ENCODE measurements at regions not wholly inside any gene's neighbourhood (a gene's known extent, or its start where the extent isn't known, plus 50 kb on each side); places are given as distances from the start of the nearest gene placed in this dataset.

- FAIRE-seq (peak; percentile 7), DNase-seq (ENCODE audit: low read depth in 1 of 2, low spot score in 2 of 2) (no peak)
- no peaks in the 10 kb centered on the region for H3K27me3 ChIP-seq (replicated peaks in 1 of 4; ENCODE audit: control insufficient read depth in 3 of 4, extremely low read depth in 1 of 4, insufficient read depth in 3 of 4, low read length in 3 of 4)
- H4K91ac ChIP-seq (replicated peaks; ENCODE audit: insufficient read length, low read length), result no peak overlapping the region
- no peaks in the 10 kb centered on the region for H3K79me1 ChIP-seq (ENCODE audit: low read depth, low read length)
- H2BK120ac ChIP-seq (replicated peaks; ENCODE audit: low read depth, low read length), result no peak overlapping the region
- no peaks in the 10 kb centered on the region for H4K20me1 ChIP-seq (replicated peaks in 1 of 2; ENCODE audit: control insufficient read depth in 1 of 2, insufficient read depth in 2 of 2, low read length in 2 of 2)
- no peak overlapping the region for H3K4me2 ChIP-seq (ENCODE audit: insufficient read depth in 1 of 2, low read depth in 2 of 2, low read length in 2 of 2)
- no peak overlapping the region for H4K8ac ChIP-seq (ENCODE audit: extremely low read depth, insufficient read depth, low read length)
- no peak overlapping the region for H3K18ac ChIP-seq (ENCODE audit: extremely low read depth, low read length)
- no peak overlapping the region for H2BK15ac ChIP-seq (ENCODE audit: low read length)
- no peaks in the 10 kb centered on the region for H3K36me3 ChIP-seq (ENCODE audit: control insufficient read depth in 2 of 4, insufficient read depth in 4 of 4, low read length in 3 of 4)
- H3K14ac ChIP-seq (ENCODE audit: insufficient read length), result no peak overlapping the region
- H2BK12ac ChIP-seq (ENCODE audit: low read depth, low read length), result no peak overlapping the region
- no peaks in the 10 kb centered on the region for H3K4me1 ChIP-seq (replicated peaks in 1 of 4; ENCODE audit: control insufficient read depth in 3 of 4, insufficient read depth in 4 of 4, low read length in 3 of 4)
- H3K23me2 ChIP-seq (ENCODE audit: low read depth, low read length), result no peaks in the 10 kb centered on the region
- H3K27ac ChIP-seq (ENCODE audit: low read depth, low read length), result no peak overlapping the region
- H3K9ac ChIP-seq (replicated peaks in 1 of 4; ENCODE audit: extremely low read depth in 1 of 4, low read depth in 3 of 4, low read length in 3 of 4), result no peak overlapping the region
- H3K4me3 ChIP-seq (ENCODE audit: extremely low read depth in 1 of 4, insufficient read depth in 2 of 4, low read depth in 3 of 4, low read length in 4 of 4), result no peak overlapping the region
- no peaks in the 10 kb centered on the region for H3K79me2 ChIP-seq (ENCODE audit: control insufficient read depth in 1 of 2, insufficient read depth in 2 of 2, low read length in 2 of 2)
- WGBS, 2 experiments (ENCODE audit: extremely low coverage in 1 of 2, insufficient coverage in 1 of 2, insufficient read length in 1 of 2, insufficient replicate concordance in 2 of 2, low coverage in 1 of 2, low lambda C conversion rate in 2 of 2, missing lambda C conversion rate in 1 of 2), result 82% methylated on average over 3 of the region's 3 CpGs; no CpG with 5 or more reads in 1 of the 2 experiments
- H2AFZ ChIP-seq (ENCODE audit: low read length), result peak overlapping the region; percentile 62; the same call in 1 of the 2 replicates
- ChIA-PET CTCF (ENCODE audit: partially characterized antibody) (interaction anchor here (0.6 to 1.3 kb wide), 4 partner anchors 9 to 155 kb away, joined by 3 to 4 read pairs (median 3); no protein-coding TSS in a partner anchor), POLR2A (ENCODE audit: partially characterized antibody) (no interaction called here)
- H2BK20ac ChIP-seq (ENCODE audit: low read length), result no peak overlapping the region
- no peak overlapping the region for H3K56ac ChIP-seq (replicated peaks; ENCODE audit: insufficient read length, low read depth, low read length)
- no peak overlapping the region for H2AK5ac ChIP-seq (ENCODE audit: low read depth, low read length)
- H4K5ac ChIP-seq (ENCODE audit: insufficient read length, low read depth, low read length), result no peak overlapping the region
- no peaks in the 10 kb centered on the region for H3K9me3 ChIP-seq (ENCODE audit: insufficient read depth in 2 of 2, low read depth in 1 of 2, low read length in 1 of 2)
- H3K4ac ChIP-seq (replicated peaks; ENCODE audit: insufficient read length, low read depth, low read length), result no peak overlapping the region
- H3K23ac ChIP-seq (ENCODE audit: insufficient read length), result no peak overlapping the region
- no peak overlapping the region for H2BK5ac ChIP-seq (ENCODE audit: low read depth, low read length)
- TF ChIP-seq EZH2 (IDR thresholded peaks at IDR 0.05; ENCODE audit: low read depth, low read length, severe bottlenecking), result no peak
- no peak for TF ChIP-seq KDM5A (IDR thresholded peaks at IDR 0.05; ENCODE audit: low read length)
- TF ChIP-seq SP4 (IDR thresholded peaks at IDR 0.05; ENCODE audit: low read length), result no peak
- no peak for TF ChIP-seq CBX8 (IDR thresholded peaks at IDR 0.05; ENCODE audit: borderline replicate concordance, low read depth, low read length)
- TF ChIP-seq TCF12 (IDR thresholded peaks at IDR 0.05; ENCODE audit: low read depth, low read length), result no peak
- no peak for TF ChIP-seq USF2 (IDR thresholded peaks at IDR 0.05; ENCODE audit: low read length)
- TF ChIP-seq ATF2 (IDR thresholded peaks at IDR 0.05; ENCODE audit: low read length), result no peak
- no peak for TF ChIP-seq POLR2A (IDR thresholded peaks at IDR 0.05; ENCODE audit: control extremely low read depth in 1 of 2, low read depth in 2 of 2, low read length in 2 of 2)
- TF ChIP-seq RAD21 (IDR thresholded peaks at IDR 0.05 in 1 of 2, conservative IDR thresholded peaks at IDR 0.05 in 1 of 2; ENCODE audit: low read depth in 2 of 2, low read length in 2 of 2), result no peak
- TF ChIP-seq MAFK (IDR thresholded peaks at IDR 0.05; ENCODE audit: low read depth, low read length), result no peak
- no peak for TF ChIP-seq JUND (IDR thresholded peaks at IDR 0.05; ENCODE audit: low read length)
Measured at GRCh38 chrX:104351173-104351769, 96.5 kb upstream of the ESX1 start.

Data from H1 (cell line).